Uterus (tissue), 3 donors: ENCODE measurements at regions not wholly inside any gene's neighbourhood (a gene's known extent, or its start where the extent isn't known, plus 50 kb on each side); places are given as distances from the start of the nearest gene placed in this dataset.

Experiments
- DNase-seq, 2 donors: peaks; one replicate each; pipeline ENCODE4 v3.0.0-alpha.2; 2019 to 2020
- H3K27ac ChIP-seq, 2 donors: fragments of 200-600 bp; sonication (generic); 1 replicate in 1 of 2; 2 replicates in 1 of 2; pipeline ENCODE4 v1.5.1; 2016 to 2018
- H3K27me3 ChIP-seq, 2 donors: fragments of 200-600 bp; sonication (generic); one replicate each; pipeline ENCODE4 v1.5.1; 2018 to 2019; ENCODE audit warnings: control low read depth in 1 of 2
- H3K36me3 ChIP-seq, 2 donors: fragments of 200-600 bp; sonication (generic); one replicate each; pipeline ENCODE4 v1.5.1; 2019; ENCODE audit warnings: control low read depth in 1 of 2
- H3K4me1 ChIP-seq, 2 donors: fragments of 200-600 bp; sonication (generic); one replicate each; pipeline ENCODE4 v1.5.1; 2018 to 2019; ENCODE audit warnings: control low read depth in 1 of 2
- H3K4me3 ChIP-seq, 2 donors: fragments of 200-600 bp; sonication (generic); 1 replicate in 1 of 2; 2 replicates in 1 of 2; pipeline ENCODE4 v1.5.1; 2018 to 2019; ENCODE audit warnings: mild to moderate bottlenecking in 1 of 2
- H3K9me3 ChIP-seq, 2 donors: fragments of 200-600 bp; sonication (generic); one replicate each; pipeline ENCODE4 v1.5.1; 2019; ENCODE audit warnings: control low read depth in 1 of 2
- POLR2A ChIP-seq, 2 donors: fragments of 450-650 bp; IDR thresholded peaks; one replicate each; pipeline ENCODE4 v1.6.1; 2016; ENCODE audit warnings: antibody characterized with exemption in 2 of 2, mild to moderate bottlenecking in 1 of 2, moderate library complexity in 1 of 2
- intact Hi-C: fragments of 100-400 bp; cut with DNase I; formaldehyde crosslinking; loops from one replicate; pipeline ENCODE4 v1.15.1; 2023; ENCODE audit warnings: low total_unique reads
- TF ChIP-seq, protein P1 (sequence below), 4 experiments: fragments of 200-600 bp in 2 of 4; fragments of 450-650 bp in 2 of 4; sonication (generic) in 2 of 4; IDR thresholded peaks; one replicate each; pipeline ENCODE4 v1.5.1; 2016 to 2019; ENCODE audit warnings: antibody characterized with exemption in 4 of 4, mild to moderate bottlenecking in 2 of 4, moderate library complexity in 1 of 4
- donor health status: DM: yes; HTN: yes; CAD: no.

GRCh38 chr6:91705646-91706045, 1118.8 kb upstream of the MAP3K7 start:
- no peaks in the 10 kb centered on the region for H3K9me3 ChIP-seq
- H3K27ac ChIP-seq: no peak overlapping the region
- intact Hi-C loops: no loop called here
- DNase-seq: no peak
- H3K27me3 ChIP-seq: no peaks in the 10 kb centered on the region
- H3K4me3 ChIP-seq: no peak overlapping the region
- H3K36me3 ChIP-seq: no peaks in the 10 kb centered on the region
- TF ChIP-seq, protein P1, sequence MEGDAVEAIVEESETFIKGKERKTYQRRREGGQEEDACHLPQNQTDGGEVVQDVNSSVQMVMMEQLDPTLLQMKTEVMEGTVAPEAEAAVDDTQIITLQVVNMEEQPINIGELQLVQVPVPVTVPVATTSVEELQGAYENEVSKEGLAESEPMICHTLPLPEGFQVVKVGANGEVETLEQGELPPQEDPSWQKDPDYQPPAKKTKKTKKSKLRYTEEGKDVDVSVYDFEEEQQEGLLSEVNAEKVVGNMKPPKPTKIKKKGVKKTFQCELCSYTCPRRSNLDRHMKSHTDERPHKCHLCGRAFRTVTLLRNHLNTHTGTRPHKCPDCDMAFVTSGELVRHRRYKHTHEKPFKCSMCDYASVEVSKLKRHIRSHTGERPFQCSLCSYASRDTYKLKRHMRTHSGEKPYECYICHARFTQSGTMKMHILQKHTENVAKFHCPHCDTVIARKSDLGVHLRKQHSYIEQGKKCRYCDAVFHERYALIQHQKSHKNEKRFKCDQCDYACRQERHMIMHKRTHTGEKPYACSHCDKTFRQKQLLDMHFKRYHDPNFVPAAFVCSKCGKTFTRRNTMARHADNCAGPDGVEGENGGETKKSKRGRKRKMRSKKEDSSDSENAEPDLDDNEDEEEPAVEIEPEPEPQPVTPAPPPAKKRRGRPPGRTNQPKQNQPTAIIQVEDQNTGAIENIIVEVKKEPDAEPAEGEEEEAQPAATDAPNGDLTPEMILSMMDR (IDR thresholded peaks at IDR 0.05): no peak
- no peak for TF ChIP-seq POLR2A (IDR thresholded peaks at IDR 0.05)
- no peaks in the 10 kb centered on the region for H3K4me1 ChIP-seq

DNA sequence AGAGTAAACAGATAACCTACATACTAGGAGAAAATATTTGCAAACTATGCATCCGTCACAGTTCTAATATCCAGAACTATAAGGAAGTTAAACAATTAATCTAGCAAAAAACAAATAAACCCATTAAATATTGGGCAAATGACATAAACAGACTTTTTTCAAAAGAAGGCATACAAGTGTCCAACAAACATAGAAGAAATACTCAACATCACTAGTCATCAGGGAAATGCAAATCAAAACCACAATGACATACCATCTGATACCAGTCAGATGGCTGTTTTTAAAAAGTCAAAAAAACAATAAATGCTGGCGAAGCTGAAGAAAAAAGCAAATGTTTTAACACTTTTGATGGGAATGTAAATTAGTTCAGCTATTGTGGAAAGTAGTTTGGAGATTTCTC, 1117.7 kb upstream of the MAP3K7 start:
- Histone ChIP-seq H3K4me1 (no peaks in the 10 kb centered on the region), H3K4me3 (no peak overlapping the region), H3K27ac (no peak overlapping the region), H3K9me3 (no peaks in the 10 kb centered on the region), H3K36me3 (no peaks in the 10 kb centered on the region), H3K27me3 (no peaks in the 10 kb centered on the region)
- no peak for DNase-seq
- intact Hi-C loops: no loop called here
- TF ChIP-seq, protein P1 (IDR thresholded peaks at IDR 0.05): no peak
- no peak for TF ChIP-seq POLR2A (IDR thresholded peaks at IDR 0.05)

DNA sequence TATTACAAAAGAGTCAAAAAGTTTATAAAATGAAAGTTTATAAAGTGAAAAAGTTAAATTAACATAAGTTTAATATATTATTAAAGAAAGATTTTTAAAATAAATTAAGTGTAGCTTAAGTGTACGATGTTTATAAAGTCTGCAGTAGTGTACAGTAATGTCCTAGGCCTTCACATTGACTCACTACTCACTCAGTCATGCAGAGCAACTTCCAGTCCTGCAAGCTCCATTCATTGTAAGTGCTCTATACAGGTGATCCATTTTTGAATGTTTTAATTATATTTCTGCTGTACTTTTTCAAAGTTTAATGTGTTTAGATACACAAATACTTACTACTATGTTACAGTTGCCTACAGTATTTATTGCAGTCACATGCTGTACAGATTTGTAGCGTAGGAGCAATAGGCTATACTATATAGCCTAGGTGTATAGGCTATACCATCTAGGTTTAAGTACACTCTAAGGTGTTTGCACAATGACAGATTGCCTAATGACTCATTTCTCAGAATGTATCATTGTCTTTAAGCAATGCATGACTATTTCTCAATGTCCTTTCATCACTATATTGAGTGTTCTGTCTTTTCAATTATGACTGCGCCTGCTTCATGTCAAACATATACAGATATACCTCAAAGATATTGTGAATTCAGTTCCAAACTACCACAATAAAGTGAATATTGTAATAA, 1110.3 kb upstream of the MAP3K7 start:
- Histone ChIP-seq H3K4me3 (no peak overlapping the region), H3K27me3 (no peaks in the 10 kb centered on the region), H3K4me1 (no peaks in the 10 kb centered on the region), H3K27ac (no peak overlapping the region), H3K36me3 (no peaks in the 10 kb centered on the region), H3K9me3 (no peaks in the 10 kb centered on the region)
- intact Hi-C loops: no loop called here
- no peak for TF ChIP-seq POLR2A (IDR thresholded peaks at IDR 0.05)
- TF ChIP-seq, protein P1 (IDR thresholded peaks at IDR 0.05): no peak
- DNase-seq: no peak

DNA sequence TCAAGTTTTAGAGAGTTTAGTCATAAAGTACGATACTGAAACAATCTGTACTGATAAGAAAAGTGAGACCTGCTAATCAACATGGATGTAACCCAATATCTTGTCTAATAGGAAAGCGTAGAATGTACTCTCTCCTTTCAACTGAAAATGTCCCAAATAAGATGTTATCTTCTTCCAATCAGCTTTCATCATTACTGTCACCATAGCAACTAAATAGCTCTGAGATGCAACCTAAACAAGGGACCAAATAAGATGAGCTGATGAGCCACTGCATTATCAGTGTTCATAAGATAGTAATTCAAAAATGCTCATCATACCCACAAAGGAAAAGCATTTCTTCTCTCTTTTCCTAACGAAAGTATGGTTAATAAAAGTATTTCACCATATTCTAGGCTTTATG, 1108.3 kb upstream of the MAP3K7 start:
- Histone ChIP-seq H3K27me3 (no peaks in the 10 kb centered on the region), H3K36me3 (no peaks in the 10 kb centered on the region), H3K9me3 (no peaks in the 10 kb centered on the region), H3K27ac (no peak overlapping the region), H3K4me1 (no peaks in the 10 kb centered on the region), H3K4me3 (no peak overlapping the region)
- no peak for TF ChIP-seq POLR2A (IDR thresholded peaks at IDR 0.05)
- TF ChIP-seq, protein P1 (IDR thresholded peaks at IDR 0.05): no peak
- DNase-seq: no peak
- intact Hi-C loops: no loop called here

GRCh38 chr6:91694016-91694654, 1107.3 kb upstream of the MAP3K7 start:
- no peak overlapping the region for H3K4me3 ChIP-seq
- H3K9me3 ChIP-seq: no peaks in the 10 kb centered on the region
- H3K27me3 ChIP-seq: no peaks in the 10 kb centered on the region
- H3K4me1 ChIP-seq: no peaks in the 10 kb centered on the region
- no peaks in the 10 kb centered on the region for H3K36me3 ChIP-seq
- TF ChIP-seq, protein P1 (IDR thresholded peaks at IDR 0.05): no peak
- no peak for TF ChIP-seq POLR2A (IDR thresholded peaks at IDR 0.05)
- intact Hi-C loops: no loop called here
- H3K27ac ChIP-seq: no peak overlapping the region
- no peak for DNase-seq
